ENCODE measurements at regions not wholly inside any gene's neighbourhood (a gene's known extent, or its start where the extent isn't known, plus 50 kb on each side); places are given as distances from the start of the nearest gene placed in this dataset.

DNA sequence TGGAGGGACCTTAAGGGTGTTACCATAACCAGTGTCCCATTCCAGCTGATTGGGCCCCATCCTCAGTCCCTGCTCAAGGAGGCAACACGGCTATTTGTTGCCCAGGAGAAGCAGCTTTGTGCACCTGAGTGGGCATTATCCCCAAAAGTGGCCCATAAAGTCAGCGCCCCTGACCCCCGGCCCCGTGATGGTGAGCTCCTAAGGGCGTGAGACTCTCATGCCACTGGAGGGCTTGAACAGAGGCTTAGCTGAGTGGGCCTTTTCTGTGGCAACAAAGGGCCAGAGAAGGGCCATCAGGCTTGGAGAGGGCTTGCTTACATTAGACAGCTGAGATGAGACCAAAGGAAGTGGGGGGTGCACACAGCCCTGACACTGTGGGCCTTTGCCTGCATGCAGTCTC is 99.2 kb upstream of the RAB6C start:
- intact Hi-C loops (cut with DNase I; ENCODE audit: low total_unique reads) = no loop called here
- TF ChIP-seq, protein P1, sequence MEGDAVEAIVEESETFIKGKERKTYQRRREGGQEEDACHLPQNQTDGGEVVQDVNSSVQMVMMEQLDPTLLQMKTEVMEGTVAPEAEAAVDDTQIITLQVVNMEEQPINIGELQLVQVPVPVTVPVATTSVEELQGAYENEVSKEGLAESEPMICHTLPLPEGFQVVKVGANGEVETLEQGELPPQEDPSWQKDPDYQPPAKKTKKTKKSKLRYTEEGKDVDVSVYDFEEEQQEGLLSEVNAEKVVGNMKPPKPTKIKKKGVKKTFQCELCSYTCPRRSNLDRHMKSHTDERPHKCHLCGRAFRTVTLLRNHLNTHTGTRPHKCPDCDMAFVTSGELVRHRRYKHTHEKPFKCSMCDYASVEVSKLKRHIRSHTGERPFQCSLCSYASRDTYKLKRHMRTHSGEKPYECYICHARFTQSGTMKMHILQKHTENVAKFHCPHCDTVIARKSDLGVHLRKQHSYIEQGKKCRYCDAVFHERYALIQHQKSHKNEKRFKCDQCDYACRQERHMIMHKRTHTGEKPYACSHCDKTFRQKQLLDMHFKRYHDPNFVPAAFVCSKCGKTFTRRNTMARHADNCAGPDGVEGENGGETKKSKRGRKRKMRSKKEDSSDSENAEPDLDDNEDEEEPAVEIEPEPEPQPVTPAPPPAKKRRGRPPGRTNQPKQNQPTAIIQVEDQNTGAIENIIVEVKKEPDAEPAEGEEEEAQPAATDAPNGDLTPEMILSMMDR (IDR thresholded peaks at IDR 0.05) = no peak
- TF ChIP-seq POLR2A (IDR thresholded peaks at IDR 0.05) = no peak
- WGBS, 2 donors = 95 to 97% methylated on average over 5 of the region's 5 CpGs
- DNase-seq (ENCODE audit: low spot score in 2 of 2) = peak in 1 of 2 donors; percentile 67
- no peak overlapping the region for H3K4me3 ChIP-seq (ENCODE audit: low read depth, poor library complexity, severe bottlenecking)

DNA sequence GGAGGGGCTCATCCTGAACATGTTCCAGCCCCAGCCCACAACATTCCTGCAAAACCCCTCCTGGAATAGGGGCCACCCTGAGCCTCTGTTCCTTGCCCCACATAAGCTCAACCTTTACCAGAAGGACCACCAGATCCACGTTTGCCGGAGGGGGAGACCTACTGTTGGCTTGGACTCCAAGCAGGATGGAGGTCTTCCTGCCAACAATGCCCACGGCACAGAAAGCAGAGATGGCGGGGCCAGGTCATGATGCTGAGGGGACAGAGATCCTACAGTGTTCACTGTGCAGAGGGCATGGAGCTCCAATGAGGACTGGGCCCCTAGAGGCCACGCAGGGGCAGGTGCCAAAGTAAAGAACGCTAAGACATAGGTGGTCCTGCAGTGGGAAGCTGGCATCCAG is 98.5 kb upstream of the RAB6C start:
- no peak overlapping the region for H3K4me3 ChIP-seq (ENCODE audit: low read depth, poor library complexity, severe bottlenecking)
- WGBS, 2 donors = 94 to 95% methylated on average over 6 of the region's 6 CpGs
- intact Hi-C loops (cut with DNase I; ENCODE audit: low total_unique reads) = no loop called here
- DNase-seq (ENCODE audit: low spot score in 2 of 2) = peak in 1 of 2 donors; percentile 75
- TF ChIP-seq, protein P1 (IDR thresholded peaks at IDR 0.05) = no peak
- TF ChIP-seq POLR2A (IDR thresholded peaks at IDR 0.05) = no peak

DNA sequence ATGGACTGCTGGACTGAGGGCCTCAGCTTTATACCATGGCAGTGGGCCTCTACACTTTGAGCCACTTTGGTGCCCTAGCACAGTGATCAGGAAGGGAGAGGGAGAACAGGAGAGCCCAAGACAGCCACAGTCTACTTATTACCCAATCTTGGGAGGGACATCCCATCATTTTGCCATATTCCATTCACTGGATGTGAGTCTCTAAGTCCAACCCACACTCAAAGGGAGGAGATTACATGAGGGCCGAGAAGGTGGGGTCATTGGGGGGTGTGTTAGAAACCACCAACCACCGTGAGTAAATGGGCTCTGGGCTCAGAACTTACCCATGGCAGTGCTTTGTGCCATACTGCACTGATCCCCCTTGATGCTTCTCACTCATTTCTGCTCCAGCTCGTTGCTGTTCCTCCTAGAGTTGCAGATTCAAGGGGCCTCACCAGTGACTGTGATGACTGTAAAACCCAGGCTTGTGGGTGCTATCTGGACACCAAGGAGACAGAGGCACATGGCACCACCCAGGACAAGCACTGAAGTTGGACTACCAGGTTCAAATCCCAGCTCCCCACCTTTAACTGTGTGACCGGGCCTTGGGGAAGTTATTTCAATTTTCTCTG is 97.6 kb upstream of the RAB6C start:
- no peak overlapping the region for H3K4me3 ChIP-seq (ENCODE audit: low read depth, poor library complexity, severe bottlenecking)
- peak in 1 of 2 donors; percentile 31 for DNase-seq (ENCODE audit: low spot score in 2 of 2)
- intact Hi-C loops (cut with DNase I; ENCODE audit: low total_unique reads) = no loop called here
- WGBS, 2 donors = 88 to 92% methylated on average over 4 of the region's 4 CpGs
- TF ChIP-seq, protein P1 (IDR thresholded peaks at IDR 0.05) = no peak
- TF ChIP-seq POLR2A (IDR thresholded peaks at IDR 0.05) = no peak

DNA sequence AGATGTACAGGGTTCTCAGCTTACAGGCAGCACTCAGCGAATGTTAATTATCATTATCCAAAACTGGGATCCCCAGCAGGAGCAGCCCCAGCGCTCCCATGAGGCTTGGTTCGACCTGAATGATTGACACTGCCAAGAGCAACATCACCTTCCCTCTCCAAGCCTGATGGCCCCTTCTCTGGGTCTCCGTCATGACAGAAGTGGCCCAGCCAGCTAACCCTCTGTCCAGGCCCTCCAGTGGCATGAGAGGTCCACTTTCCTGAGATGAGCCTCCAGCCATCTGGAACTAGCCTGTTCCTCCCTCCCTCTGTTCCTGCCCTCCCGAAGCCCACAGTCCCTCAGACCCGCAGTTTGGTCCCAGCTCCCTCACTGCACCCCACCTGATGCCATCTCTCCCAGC is 97.0 kb upstream of the RAB6C start:
- intact Hi-C loops (cut with DNase I; ENCODE audit: low total_unique reads) = no loop called here
- TF ChIP-seq, protein P1 (IDR thresholded peaks at IDR 0.05) = no peak
- TF ChIP-seq POLR2A (IDR thresholded peaks at IDR 0.05) = no peak
- DNase-seq (ENCODE audit: low spot score in 2 of 2) = peak in 1 of 2 donors; percentile 56
- no peak overlapping the region for H3K4me3 ChIP-seq (ENCODE audit: low read depth, poor library complexity, severe bottlenecking)
- WGBS, 2 donors = 90% methylated on average over 6 of the region's 6 CpGs

DNA sequence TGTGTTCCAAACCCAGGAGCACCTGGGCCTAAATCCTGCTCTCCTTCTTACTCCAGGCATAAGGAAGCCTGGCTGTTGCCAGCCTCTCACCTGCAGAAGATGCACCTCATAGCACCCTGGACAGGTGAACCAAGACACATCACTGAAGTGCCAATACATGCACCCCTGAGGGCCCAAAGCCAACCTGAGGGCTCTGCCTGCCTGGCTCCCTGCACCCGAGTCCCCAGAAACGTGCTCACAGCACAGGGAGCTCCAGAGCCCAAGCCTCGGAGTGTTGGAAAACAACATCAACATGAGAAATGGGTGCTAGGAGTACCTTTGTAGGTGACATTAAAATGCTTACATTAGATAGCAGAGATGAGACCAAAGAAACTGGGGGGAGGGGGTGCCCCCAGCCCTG is 96.3 kb upstream of the RAB6C start:
- no peak for TF ChIP-seq POLR2A (IDR thresholded peaks at IDR 0.05)
- TF ChIP-seq, protein P1 (IDR thresholded peaks at IDR 0.05) = no peak
- no peak for DNase-seq (ENCODE audit: low spot score in 2 of 2)
- WGBS, 2 donors = 89 to 92% methylated on average over 3 of the region's 3 CpGs
- no peak overlapping the region for H3K4me3 ChIP-seq (ENCODE audit: low read depth, poor library complexity, severe bottlenecking)
- intact Hi-C loops (cut with DNase I; ENCODE audit: low total_unique reads) = no loop called here

DNA sequence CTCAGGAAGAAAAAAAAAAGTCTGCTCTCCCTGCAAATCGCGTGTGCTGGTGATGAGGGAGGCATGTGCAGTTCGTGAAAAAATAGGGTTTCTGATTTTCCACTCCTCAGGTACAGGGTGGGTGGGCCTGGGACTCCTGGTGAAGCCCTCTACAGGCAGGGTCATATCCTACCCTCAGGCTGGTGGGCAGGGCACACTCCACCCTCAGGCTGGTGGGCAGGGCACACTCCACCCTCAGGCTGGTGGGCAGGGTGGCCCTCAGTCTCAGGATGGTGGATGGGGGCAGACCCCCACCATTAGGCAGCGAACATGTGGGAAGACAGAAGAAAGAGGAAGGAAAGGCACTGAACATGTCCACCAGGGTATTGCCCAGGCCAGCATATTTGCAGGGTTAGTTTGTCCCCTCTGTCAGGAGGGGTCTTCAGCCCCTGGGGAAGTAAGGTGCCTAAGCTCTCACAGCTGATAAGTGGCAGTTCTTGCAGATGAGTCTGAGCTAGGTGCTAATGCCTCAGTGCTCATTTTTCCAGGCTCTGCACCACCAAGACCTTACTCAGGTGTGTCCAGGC is 95.2 kb upstream of the RAB6C start:
- no peak for TF ChIP-seq POLR2A (IDR thresholded peaks at IDR 0.05)
- WGBS, 2 donors = 81 to 84% methylated on average over 4 of the region's 4 CpGs
- no peak overlapping the region for H3K4me3 ChIP-seq (ENCODE audit: low read depth, poor library complexity, severe bottlenecking)
- intact Hi-C loops (cut with DNase I; ENCODE audit: low total_unique reads) = no loop called here
- DNase-seq (ENCODE audit: low spot score in 2 of 2) = peak in 1 of 2 donors; percentile 66

Data from lower leg skin (tissue), 4 donors.